ENCODE measurements at regions not wholly inside any gene's neighbourhood (a gene's known extent, or its start where the extent isn't known, plus 50 kb on each side); places are given as distances from the start of the nearest gene placed in this dataset.

DNA sequence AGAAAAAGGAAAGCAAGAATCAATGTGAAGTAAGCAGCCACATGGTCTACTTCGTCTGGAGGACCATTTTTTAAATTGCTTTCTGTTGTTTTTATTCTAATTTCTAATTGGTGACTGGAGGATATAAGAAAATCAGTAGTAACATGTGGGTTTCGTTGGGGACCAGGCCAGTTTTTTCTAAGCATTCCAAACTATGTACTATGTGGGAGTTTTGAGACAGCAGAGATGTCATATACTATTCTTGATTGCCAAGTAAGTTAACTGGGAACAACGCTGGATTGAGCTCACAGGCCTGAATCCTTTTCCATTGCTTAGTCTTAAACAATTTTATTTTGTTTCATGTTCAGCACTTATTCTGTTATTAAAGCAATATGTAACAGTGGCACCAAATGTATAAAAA lies 225.7 kb downstream of the TMEM167A start:
- no peak for TF ChIP-seq EP300 (IDR thresholded peaks at IDR 0.05)
- TF ChIP-seq, protein P1, sequence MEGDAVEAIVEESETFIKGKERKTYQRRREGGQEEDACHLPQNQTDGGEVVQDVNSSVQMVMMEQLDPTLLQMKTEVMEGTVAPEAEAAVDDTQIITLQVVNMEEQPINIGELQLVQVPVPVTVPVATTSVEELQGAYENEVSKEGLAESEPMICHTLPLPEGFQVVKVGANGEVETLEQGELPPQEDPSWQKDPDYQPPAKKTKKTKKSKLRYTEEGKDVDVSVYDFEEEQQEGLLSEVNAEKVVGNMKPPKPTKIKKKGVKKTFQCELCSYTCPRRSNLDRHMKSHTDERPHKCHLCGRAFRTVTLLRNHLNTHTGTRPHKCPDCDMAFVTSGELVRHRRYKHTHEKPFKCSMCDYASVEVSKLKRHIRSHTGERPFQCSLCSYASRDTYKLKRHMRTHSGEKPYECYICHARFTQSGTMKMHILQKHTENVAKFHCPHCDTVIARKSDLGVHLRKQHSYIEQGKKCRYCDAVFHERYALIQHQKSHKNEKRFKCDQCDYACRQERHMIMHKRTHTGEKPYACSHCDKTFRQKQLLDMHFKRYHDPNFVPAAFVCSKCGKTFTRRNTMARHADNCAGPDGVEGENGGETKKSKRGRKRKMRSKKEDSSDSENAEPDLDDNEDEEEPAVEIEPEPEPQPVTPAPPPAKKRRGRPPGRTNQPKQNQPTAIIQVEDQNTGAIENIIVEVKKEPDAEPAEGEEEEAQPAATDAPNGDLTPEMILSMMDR (IDR thresholded peaks at IDR 0.05), result no peak

All from tibial nerve (tissue), 4 donors.